Stimulated activated CD4-positive, alpha-beta T cell treated with anti-CD3 and anti-CD28 coated beads, Interleukin-1b, Interleukin-23, amount 100 ng/mL, for 4 hours (primary cell): ENCODE measurements at regions not wholly inside any gene's neighbourhood (a gene's known extent, or its start where the extent isn't known, plus 50 kb on each side); places are given as distances from the start of the nearest gene placed in this dataset.

ENCODE experiments used
- DNase-seq, 2 donors: peaks; one replicate each; pipeline ENCODE4 v3.0.0-alpha.2; 2020; ENCODE audit warnings: low read depth in 2 of 2

DNA sequence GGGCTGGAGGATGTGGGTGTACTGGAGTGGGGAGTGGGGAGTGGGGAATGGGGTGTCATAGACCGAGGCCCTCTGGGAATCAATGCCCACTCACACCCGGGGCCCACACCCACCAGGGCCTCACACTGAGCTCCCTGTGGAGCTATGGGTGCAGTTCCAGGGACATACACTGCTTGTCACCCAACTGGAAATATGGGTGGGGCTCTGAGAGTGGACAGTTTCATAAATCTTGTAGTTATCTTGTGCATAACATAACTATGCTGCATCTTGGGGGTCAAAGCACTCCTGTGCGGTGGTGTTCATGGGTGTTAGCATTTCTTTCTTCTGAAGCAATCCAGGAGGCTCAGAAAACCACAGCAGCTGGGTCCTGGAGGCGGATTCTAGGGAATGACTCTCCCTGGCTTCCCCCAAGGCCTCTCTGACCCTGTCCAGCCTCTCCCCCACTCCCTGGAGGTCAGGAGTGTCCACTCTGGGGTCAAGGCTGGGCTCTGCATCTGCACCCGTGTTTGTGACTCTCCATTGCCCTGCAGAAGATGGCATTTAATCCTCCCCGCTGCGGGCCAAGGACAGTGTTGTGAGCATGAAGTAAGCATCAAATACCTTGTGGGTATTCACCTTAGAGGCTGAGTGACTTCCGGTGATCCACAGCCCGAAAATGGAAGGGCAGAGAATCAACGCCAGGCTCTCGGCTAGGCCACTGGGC is 172.5 kb downstream of the CTTN start:
- DNase-seq = no peak

GRCh38 chr11:70572974-70573260 is 174.6 kb downstream of the CTTN start:
- no peak for DNase-seq

DNA sequence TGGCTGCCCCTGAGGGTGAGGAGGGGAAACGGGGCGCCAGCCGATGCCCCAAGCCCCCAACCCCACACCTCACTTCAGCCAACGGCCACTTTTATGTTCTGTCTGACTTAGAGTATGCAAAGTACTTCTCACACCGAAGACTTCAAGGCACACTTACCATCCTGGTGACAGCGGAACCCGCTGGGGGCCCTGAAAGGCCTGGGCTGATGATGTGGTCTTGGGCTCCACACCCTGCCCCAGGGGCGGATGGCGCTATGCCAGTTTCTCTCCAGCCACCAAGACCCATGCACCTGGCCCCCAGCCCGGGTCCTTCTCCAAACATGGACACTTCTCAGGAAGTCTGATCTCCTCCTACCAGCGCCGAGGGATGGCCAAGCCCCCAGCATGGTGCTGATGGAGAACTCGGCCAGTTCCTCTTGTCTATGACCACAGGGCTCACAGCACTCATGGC is 175.4 kb downstream of the CTTN start:
- no peak for DNase-seq

DNA sequence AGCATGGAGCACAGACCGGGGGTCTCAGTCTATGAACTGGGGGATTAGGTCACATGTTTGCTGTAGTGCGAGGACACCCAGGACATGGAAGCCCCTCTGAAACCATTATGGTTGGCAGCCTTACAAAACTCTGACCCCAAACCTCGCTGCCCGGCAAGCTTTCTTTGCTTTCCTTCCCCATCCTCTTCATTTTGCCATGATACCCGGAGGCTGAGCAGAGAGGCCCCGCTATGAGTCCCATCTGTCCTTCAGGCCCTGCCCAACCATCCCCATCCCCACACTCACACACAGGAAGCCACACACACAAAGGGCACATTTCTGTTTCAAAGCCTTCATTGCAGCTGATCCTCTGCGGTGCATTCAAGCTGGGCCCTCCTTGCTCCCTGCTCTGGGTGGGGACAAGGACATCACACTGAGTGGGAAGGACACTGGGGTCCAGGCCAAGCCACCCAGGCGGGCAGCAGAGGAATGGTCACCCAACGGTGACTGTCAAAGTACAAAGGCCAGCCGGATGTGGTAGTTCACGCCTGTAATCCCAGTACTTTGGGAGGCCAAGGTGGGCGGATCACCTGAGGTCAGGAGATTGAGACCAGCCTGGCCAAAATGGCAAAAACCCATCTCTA is 176.5 kb downstream of the CTTN start:
- DNase-seq = no peak

DNA sequence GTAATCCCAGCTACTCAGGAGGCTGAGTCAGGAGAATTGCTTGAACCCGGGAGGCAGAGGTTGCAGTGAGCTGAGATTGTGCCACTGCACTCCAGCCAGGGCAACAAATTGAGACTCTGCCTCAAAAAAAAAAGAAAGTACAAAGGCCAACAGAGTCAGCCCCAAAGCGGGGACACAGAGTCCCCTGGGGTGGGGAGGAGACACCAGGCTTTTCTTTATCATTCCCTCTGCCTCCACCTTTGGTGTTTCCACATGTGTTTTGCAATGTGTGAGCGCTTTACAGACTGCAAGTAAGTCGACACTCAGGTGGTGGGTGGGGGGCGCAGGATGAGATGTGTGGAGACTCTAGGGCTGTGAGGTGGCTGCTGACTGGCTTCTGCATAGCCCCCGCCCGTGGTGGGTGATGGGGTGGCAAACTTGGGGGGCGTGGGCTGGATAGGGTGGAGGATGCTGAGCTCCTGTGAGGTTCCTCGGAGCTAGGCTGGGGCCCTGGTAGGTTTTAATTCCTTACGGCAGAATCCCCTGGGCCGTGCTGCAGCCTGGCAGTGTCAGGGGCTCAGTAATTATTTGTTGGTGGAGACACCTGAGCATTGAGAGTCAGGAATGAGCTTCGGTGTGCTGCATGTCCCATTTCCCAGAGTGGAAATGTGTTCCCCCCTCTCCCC is 177.2 kb downstream of the CTTN start:
- no peak for DNase-seq

DNA sequence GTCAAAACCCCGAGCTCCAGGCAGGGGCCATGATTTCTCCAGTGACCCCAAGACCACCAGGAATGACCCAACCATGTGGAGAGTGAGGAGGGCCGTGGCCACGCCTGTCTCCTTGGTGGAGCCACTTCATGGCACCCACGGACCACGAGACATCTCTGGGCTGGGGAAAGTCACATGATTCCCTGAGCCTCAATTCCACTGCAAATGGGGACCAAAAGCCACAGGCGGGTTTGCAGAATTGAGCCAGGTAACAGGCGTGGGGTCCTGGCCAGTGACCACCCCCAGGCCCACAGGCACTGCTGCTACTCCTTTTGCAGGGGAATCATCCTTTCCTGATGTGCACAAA is 178.9 kb downstream of the CTTN start:
- no peak for DNase-seq

DNA sequence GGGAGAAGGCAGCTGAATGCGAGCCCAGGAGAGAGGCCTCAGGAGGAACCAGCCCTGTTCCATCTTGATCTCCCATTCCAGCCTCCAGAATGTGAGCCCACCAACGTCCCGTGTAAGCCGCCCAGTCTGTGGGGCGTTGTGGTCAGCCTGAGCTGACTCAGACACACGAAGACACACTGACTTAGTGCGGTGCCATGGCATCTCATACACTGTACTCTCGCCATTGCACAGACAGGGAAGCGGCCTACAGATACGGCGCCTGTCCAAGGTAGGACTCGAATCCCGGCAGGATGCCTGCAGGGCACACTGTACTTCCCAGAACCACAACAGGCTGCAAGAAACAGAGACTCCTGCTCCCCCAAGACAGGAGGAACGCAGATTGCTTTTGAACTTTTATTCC is 179.6 kb downstream of the CTTN start:
- DNase-seq = no peak

DNA sequence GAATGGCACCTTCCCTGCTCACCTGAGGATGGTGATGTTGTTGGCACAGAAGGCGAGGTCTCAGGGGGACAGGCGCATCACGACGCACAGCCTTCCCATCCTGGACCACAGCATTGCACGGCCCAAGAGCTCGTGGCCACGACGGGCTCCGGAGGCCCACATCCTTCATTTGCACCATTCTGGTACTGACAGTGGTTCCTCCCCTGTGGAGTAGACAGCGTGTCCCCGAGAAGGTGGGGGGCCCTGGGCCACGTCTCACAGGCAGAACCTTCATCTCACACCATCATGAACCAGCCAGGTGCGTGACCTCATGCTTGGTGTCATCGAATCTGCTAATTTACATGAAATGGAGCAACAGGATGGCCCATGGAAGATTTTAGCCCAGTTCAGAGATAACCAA is 180.0 kb downstream of the CTTN start:
- no peak for DNase-seq

GRCh38 chr11:70578831-70579230 is 180.5 kb downstream of the CTTN start:
- no peak for DNase-seq

DNA sequence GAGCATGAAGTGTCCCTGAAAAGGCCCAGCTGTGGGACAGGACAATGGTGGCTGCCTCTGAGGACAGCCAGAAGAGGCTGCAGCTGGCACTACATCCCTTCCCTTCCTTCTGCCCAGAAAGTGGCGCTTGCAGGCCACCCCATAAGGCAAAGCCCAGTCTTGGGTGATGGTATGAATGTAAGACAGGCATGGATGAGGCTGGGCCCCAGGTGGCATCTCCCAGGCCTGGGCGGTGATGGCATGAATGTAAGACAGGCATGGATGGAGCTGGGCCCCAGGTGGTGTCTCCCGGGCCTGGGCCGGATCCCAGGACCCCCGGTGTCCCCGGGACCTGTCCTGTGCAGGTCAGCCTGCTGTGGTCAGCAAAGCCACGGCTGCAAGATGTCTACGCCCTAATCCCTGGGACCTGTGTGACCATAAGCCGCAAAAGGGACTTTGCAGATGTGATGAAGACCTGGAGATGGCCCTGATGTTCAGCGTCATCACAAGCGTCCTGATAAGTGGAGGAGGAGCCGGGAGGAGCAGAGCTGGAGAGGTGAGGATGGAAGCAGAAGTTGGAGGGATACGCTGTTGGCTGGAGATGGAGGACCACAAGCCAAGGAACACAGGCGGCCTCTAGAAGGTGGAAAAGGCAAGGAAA is 181.1 kb downstream of the CTTN start:
- no peak for DNase-seq

- no peak for DNase-seq
Measured at GRCh38 chr11:70580036-70580805, 181.9 kb downstream of the CTTN start.

- DNase-seq = no peak
Measured at GRCh38 chr11:70581991-70582885, 183.9 kb downstream of the CTTN start.

- DNase-seq = no peak
Measured at GRCh38 chr11:70582886-70583641, 184.7 kb downstream of the CTTN start.

DNA sequence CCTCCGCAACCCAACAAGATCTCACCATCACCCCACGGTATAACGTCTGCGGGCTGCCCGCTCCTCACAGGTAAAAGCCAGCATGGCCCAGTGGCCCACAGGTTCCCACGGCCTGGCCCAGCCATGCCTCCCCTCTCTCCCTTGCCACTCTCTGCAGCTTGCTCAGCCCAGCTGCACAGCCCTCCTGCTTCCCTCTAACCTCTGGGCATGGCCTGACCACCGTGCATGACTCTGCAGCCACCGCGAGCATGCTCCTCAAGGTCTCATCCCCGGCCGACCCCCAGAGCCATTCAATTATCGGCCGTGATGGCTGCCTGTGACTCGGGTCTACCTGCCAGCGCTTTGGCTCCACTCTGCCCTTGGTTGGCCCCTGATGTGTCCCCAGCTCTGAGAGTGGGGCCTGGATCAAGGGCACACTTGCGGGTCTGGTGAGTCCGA is 185.5 kb downstream of the CTTN start:
- no peak for DNase-seq

DNA sequence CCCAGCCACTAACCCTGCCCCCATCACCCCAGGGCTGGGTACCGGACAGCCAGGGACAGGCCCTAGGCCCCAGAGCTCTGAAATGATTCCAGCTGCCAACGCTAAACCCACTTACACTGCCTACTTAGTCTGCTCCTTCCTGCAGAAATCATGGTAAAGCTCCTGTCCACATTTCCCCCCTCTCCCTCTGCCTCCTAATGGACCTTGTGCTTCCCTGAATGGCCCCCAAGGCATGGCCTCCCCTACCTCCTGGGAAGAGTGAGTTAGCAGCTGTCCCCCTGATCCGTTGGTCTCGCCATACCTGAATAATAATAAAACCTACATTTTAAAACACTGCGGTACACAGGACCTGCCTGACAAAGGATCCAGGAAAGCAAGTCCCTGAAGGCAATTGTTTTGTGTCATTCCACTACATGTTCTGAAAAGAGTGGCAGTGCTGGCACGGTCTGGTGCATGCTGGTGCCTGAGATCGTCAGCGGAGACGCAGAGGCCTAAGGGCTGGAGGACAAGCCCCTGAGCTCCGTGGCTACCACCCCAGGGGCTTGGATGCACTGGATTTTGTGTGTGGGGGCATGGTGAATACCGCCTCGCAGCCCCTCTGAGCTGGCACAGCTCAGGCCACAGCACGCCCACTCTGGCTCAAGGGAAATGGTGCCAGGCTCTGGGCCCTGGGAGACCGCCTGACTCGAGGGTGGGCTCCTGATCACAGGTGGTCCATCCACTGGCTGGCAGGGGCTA is 186.3 kb downstream of the CTTN start:
- DNase-seq = no peak

GRCh38 chr11:70585236-70585545 is 186.9 kb downstream of the CTTN start:
- no peak for DNase-seq

- no peak for DNase-seq
Measured at GRCh38 chr11:70586261-70587074, 188.1 kb downstream of the CTTN start.

- DNase-seq = no peak
Measured at GRCh38 chr11:70587075-70587389, 188.7 kb downstream of the CTTN start.

- no peak for DNase-seq
Measured at GRCh38 chr11:70590356-70590991, 192.1 kb downstream of the CTTN start.
